GM21423 (cell line): ENCODE measurements at regions not wholly inside any gene's neighbourhood (a gene's known extent, or its start where the extent isn't known, plus 50 kb on each side); places are given as distances from the start of the nearest gene placed in this dataset.

Experiments
- ATAC-seq: cut with Tn5 transposase; IDR thresholded peaks from one replicate; pipeline ENCODE4 v1.9.1; 2021; ENCODE audit warnings: mild to moderate bottlenecking, moderate library complexity; ENCODE audit not compliant: unreplicated experiment

DNA sequence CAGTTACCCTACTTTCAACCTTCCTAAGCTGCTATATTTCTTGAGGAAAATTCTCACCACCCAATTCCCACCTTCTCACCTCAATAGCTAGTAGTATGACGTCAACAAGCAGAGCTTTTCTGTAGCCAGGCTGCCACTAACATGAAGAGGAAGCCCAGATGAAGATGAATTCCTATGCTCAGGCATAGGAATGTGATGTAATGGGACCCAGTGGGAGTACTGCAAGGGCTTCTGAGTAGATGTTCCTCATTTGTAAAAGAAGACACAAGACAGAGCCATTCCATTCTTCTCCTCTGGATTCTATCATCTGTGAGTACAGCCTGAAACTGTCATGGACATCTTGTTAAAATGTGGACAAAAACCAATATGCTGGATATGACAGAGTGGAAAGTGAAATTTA, 81.6 kb upstream of the KLF3 start:
- no peak for ATAC-seq

DNA sequence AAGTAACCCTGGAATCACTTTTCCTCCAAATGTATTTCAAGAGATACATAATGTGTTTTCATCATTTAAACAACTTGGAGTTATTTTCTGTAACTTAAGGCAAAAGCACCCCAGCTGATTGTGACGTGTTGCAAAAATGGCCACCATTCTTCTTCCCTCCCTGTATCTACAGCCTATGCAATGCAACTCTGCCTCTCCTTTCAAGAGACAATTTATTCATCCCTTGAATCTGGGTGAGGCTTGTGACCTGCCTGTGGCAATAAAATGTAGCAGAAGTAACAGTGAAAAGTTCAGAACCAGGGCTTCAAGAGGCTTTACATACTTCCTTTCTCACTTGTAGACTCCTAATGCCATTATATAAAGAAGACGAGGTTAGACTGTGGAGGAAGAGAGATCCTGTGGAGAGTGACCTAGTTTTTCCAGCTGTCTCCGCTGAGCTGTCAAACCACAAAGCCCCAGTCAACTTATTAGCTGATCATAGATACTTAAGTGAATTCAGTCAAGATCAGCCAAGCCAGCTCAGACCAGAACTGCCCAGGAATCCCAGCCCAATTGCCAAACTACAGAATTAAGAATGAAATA, 81.0 kb upstream of the KLF3 start:
- ATAC-seq = no peak

DNA sequence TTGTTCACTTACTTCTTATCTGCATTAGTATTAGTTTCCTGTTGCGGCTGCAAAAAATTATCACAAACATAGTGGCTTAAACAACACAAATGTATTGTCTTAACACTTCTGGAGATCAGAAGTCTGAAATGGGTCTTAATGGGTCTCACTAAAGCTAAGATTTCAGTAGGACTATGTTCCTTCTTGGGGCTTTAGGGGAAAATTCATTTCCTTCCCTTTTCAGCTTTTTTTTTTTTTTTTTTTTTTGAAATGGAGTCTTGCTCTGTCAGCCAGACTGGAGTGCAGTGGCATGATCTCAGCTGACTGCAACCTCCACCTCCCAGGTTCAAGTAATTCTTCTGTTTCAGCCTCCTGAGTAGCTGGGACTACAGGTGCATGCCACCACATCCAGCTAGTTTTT, 78.1 kb upstream of the KLF3 start:
- no peak for ATAC-seq

DNA sequence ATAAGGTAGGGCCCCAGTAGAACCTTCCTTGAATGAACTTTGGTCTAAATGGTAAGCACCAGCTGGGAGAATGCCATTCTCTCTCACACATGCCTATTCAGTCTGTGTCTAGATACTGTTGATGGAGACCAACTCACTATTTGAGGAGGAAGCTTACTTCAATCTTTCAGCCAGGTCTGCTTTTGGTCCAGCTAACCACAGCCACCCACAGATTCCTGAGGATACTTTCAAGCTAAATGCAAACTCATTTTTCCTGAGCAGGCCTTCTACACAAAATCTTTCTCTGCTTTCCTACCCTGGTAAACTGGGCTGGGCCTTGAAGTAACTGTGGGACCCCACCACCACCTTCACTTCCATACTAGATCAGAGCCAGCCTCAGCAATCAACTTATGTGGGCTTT, 76.9 kb upstream of the KLF3 start:
- no peak for ATAC-seq

DNA sequence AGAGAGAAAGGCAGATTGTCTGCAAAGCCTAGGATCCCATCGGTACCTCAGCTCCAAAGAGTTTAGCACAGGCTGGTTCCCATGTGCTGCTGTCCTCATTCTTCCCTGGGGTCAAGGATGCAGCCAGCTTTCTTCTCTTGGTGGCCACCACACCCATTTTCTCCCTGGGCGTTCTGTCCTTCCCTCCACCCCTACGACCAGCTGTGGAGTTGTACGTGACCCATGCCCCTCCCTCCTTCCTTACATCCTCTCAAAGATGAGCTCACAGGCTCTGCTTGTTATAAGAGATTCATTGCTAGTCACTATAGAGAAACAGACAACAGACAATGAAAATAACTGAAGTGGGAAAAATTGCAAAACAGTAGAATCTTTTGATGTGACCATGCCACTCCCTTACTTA, 74.0 kb upstream of the KLF3 start:
- ATAC-seq = no peak

DNA sequence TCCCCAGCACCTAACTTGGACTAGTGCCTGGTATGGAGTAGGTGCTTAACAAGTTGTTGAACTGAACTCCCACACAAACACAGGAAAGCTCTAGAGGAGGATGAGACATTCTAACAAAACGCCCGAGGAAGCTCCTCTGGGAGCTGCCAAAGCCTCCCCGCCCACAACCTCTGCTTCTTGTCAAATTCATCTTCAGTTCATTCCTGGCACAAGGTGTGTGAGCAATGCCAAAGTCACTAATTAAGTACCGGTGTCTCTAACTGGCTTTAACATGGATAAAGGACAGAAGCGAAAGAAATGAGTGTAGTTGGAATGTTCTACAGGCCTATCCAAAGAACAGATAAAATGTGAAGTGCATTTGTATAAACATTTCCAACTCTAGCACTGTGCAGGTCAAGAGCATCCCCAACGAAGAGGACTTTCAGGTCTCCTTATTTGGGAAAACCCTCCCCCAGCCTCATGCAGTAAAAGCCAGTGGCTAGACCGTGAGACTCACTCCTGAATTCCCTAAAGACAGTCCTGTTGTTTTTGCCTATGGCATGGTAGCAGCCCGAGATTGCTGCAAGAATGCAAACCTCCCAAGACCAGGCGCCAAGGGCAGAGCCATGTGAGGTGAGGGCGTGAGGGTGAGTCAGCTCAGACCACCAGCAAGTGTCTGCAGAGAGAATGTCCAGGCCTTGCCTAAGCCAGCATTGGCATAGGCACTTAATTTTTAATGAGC, 72.2 kb upstream of the KLF3 start:
- ATAC-seq = no peak

DNA sequence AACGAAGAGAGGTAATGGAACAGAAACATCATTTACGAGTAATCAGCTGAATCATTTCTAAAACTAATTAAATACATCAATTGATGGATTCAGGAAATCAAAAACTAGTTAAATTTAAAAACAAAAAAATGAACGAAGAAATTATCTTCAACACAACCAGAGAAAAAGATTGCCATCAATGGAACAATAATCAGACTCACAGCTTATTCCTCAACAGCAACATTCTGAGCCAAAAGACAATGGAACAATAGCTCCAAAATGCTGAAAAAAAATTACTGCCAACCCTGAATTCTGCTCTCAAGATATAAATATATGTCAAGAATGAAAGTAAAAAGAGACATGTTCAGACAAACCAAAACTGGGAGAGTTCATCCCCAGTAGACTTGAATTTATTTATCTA, 65.5 kb upstream of the KLF3 start:
- no peak for ATAC-seq

DNA sequence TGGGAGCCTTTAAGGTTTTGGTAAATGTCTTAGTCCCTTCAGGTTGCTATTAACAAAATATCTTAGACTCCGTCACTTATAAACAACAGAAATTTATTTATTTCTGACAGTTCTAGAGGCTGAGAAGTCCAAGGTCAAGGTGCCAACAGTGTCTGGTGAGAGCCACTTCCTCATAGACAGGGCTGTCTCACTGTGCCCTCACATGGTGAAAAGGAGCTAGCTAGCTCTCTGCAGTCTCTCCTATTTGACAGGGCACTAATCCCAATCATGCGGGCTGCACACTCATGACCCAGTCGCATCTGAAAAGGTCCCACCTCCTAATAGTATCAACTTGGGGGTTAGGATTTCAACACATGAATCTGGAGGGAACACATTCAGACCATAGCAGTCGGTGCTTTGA, 63.4 kb upstream of the KLF3 start:
- no peak for ATAC-seq

DNA sequence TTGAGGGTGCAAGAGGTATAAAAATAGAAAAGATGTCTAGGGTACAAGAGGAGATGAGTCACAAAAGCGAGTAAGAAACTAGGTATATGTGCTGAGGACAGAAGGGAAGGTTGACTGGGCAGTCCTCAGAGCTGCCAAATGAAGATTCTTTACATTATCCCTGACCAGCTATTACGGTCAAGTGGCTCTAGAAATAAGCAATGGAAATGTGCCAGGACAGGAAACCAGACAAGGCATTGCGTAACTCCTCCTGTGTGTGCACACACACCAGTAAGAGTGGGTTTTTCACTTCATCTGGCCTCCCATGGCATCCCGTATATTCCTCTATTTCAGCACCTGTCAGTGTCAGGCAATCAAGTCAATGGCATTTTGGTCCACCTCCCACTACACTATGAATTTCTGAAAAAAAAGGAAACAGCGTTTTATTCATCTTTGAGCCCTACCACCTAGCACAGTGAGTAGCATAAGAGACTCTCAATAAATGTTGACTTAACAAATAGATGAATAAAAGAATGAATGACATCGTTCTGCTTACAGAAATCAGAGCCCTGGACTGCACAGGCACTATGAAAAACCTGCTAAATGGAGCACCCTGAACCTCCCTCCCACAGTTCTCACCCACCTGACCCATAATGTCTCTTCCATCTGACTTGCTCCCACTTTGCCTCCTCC, 62.6 kb upstream of the KLF3 start:
- ATAC-seq = no peak

DNA sequence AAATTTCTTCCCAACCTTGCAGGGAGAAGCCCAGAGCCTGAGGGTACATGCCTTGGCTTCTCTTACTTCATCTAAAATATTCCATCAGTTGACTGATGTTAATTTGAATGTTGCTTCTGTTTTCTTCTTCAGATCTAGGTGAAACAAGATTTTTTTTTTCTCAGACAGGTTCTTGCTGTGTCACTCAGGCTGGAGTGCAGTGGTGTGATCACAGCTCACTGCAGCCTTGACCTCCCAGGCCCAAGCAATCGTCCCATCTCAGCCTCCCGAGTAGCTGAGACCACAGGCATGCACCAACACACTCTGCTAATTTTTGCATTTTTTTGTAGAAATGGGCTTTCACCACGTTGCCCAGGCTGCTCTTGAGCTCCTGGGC, 62.1 kb upstream of the KLF3 start:
- ATAC-seq = no peak

DNA sequence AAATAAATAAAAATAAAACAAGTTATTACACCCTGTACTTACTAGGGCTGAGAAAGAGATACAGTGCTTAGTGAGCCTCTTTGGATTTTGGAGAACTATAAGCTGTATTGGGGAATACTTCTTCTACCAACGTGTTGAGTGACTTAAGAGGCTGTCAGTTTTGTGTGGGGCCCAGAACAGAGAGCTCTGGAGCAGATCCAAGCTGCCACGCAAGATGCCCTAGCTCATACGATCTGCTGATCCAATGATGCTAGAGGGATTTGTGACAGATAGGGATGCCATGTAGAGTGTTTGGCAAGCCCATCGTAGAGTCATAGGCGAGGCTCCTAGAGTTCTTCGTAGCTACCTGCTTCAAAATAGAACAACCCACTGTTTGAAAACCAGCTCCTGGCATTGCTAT, 60.3 kb upstream of the KLF3 start:
- ATAC-seq = no peak

DNA sequence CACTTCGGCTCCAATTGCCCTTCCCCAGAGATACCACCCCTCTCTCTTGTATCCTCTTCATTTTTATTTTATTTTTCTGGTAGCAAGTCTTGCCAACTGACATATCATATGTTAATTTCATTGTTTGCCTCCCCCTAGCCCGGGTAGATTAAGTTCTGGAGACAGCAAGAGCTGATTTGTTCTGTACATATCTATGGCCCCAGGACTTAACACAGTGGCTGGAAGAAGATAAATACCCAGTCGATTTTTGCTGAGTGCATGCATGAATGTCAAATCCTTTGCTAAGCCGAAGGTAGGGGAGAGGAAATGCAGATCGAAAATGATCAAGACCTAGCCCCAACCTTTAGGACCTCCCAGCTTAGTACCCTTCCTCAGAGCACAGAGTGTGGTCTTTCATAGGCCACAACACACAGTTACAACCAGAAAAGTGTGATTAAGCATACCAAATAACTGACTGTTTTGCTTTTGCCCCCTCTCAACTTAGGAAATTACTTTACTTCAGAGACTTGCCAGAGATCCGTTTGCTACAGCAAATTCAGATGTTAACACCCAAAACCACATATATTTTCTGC, 58.7 kb upstream of the KLF3 start:
- ATAC-seq = no peak

DNA sequence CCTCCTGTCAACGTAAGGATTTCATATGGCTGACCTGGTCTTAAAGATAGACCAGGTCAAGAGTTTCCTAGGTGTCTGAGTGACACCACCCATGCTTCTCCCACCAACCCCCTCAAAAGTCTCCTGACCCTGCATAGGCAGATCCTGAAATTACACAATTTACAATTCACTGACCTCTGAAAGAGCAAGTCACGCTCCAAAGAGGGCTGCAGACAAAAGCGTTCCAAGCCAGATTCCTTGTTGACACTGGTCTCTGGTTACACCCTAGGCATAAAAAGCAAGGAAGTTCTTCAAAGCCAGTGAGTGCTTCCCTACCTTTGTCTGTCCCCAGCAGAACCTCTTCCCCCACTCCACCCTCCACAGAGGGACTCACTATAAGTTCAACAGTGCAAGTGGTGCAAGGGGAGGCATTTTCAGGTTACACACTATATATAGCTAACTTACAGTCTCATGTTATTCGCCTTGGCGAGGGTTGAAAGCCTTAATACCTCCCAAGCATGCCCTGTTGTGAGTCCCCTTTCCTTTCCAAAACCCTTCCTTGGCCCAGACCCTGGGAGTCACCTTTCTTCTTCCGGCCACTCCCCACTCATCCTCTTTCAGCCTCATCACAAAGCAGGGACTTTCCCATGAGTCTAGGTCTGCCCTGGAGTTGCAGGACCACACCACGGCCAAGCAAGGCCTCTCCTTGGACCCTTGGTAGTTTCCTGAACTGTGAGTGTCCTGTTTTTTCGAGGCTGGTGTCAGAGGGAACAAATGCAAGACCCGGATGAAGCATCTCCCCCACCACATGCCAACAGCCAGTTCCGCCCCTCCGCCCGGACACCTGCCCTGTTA, 58.0 kb upstream of the KLF3 start:
- no peak for ATAC-seq

DNA sequence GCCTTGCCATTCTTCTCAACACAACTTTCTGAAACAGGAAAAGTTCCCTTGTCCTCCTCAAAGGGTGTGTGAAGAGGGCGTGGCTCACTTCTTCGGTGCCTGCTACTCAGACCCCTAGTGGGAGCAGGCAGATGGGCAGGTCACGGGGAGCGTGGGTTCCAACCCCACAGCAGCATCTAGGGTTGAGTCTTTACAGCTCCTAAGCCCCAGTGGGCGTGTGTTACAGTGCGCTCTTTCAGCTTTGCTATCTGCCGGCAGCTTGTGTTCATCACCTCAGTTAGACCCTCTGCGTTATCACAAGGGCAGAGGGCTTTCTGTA, 57.5 kb upstream of the KLF3 start:
- ATAC-seq = no peak

DNA sequence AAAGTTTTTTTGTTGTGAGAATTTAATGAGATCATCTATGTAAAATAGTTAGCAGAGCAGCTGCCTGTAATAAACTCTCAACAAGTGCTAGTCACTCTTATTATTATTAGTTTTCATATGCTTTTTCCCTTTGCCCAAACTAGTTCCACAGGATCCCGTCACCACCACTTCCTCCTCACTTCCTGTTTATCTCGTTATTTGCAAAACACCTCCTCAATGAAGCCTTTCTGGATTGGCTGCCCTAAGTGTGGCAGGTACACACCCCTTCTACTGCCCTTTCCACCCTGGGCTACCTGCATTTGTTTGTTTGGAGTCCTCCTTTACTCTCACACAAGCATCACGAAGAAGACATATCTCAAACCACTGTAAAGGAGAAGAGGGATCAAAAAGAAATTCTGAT, 54.4 kb upstream of the KLF3 start:
- ATAC-seq = no peak

DNA sequence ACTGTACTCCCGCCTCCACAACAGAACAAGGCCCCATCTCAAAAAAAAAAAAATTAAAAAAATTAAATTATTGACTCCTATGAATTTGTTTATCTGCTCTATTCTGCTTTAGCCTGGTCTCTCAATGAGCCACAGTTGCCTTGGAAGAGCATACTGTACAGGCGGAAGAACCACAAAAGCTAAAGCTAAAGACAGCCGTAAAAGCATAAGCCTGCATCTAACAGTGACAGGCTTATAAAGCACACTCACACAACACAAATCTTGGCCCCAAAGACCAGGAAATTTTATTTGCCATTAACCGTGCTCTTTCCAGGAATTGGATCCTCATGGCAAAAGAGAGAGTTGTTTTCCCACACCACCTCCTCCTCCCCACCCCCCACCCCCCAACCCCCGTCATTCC, 53.5 kb upstream of the KLF3 start:
- no peak for ATAC-seq

DNA sequence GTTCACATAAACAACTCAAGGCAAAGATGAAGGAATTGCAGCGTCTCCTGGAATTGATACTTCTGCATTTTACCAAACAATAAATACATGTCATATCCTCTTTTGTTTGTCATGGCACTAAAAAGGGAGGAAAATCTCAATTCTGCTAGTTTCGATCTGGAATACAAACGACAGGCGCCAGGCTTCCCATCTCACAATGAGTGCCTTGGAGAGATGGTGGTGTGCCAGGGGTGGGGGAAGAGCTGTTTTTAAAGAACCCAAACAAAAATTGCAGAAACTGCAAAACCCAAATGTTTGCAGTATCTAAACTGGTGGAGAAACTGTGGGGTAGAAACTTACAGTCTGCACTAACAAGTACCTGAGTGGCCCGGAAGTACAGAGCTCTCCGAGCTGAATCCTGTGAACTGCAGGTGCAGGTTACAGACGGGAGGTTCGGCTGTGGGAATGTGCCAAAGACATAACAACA, 53.0 kb upstream of the KLF3 start:
- ATAC-seq = no peak

DNA sequence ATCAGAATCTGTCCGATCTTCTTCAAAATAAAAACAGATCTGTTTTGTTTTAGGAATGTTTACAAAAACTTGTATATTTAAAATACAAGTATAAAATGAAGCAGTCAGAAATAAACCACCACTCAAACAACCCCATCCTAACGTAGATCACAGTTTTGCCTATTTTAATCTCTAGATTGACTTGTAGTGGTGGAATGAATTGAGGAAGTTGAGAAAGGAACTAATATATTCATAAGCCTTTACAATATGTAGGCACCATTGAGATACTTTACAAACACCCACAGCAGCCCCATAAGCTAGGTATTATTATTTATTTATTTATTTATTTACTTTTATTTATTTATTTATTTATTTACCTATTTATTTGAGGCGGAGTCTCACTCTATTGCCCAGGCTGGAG, 52.3 kb upstream of the KLF3 start:
- ATAC-seq = no peak

DNA sequence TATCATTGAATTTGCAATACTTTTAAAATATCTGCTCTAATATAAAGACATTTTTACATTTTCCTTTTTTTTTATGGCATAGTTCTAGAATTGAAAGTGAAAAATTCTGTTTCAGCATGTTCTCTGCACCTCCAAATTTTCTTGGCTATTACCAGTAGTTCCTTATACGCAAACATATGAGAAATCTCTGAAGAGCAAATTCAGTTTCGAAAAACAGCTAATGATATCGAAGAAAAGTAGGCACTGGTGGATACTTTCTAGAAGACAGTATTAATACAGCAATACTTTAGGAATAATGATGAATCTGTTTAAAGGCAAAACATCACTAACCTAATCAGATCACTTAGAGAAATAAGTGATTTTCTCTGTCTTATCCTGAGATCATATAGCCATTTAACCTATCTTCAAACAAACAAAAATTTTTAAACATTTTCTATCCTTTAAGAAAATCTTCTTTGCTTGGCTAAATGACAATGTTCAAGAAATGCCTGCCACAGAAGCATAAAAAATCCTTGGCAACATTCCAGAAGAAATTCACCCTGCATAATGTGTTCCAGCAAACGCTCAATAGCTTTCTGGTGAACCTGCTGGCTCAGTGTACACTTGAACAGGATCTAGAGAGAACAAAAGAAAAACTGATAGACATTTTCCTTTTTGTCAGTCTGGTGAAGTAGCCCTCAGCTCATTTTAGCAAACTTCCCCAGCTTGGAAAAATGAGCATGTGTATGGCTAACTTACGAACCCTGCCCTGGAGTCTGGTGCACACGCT, 51.2 kb upstream of the KLF3 start:
- no peak for ATAC-seq
